ENCODE measurements at regions not wholly inside any gene's neighbourhood (a gene's known extent, or its start where the extent isn't known, plus 50 kb on each side); places are given as distances from the start of the nearest gene placed in this dataset.

DNA sequence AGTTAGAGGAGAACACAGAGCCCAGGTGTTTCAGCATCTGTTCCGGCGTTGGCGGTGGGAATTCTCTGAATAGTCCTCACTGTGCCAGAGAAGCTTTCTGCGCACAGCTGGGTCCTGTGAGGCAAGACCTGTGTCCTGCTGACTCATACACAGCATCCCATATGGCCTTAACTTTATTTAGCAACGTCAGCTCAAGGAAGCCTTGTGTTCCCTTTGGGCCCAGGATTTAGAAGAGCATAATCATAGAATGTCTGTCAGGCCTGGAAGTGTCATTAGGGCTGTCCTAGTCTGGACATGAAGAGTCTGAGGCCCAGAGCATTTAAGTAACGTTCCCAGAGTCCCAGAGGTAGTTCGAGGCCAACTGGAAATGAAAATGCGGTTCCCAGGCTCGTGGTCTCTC lies 188.6 kb upstream of the DMRT1 start:
- no peak overlapping the region for H3K4me3 ChIP-seq (replicated peaks; ENCODE audit: low read depth, low read length)
- TF ChIP-seq CTCF (IDR thresholded peaks at IDR 0.05; ENCODE audit: insufficient read depth, low read length, poor library complexity, severe bottlenecking), result no peak
- H3K36me3 ChIP-seq (ENCODE audit: control insufficient read depth, insufficient read depth, low read length), result no peaks in the 10 kb centered on the region
- H3K27me3 ChIP-seq (replicated peaks; ENCODE audit: control insufficient read depth, insufficient read depth, low read length), result no peaks in the 10 kb centered on the region
- DNase-seq (ENCODE audit: extremely low read depth, insufficient read length), result no peak

DNA sequence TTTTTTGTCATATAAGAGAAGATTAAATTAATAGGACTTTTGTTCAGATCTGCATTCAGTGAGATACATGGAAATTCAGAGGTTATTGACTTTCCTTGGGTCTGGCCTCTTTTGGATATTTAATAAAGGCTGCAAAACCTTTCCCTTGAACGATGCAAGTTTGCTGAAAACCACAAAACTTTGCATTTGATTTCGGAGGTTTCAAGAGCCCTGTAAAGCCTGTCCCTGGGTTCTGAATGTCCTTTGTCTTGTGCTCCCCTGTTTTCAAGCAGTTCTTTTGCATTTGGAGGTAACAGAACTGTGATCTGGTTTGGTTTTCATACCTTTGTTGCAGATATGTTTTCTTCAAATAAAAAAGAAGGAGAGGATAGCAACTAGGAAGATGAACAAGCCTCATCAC lies 188.1 kb upstream of the DMRT1 start:
- Histone ChIP-seq H3K36me3 (ENCODE audit: control insufficient read depth, insufficient read depth, low read length) (no peaks in the 10 kb centered on the region), H3K4me3 (replicated peaks; ENCODE audit: low read depth, low read length) (no peak overlapping the region), H3K27me3 (replicated peaks; ENCODE audit: control insufficient read depth, insufficient read depth, low read length) (no peaks in the 10 kb centered on the region)
- TF ChIP-seq CTCF (IDR thresholded peaks at IDR 0.05; ENCODE audit: insufficient read depth, low read length, poor library complexity, severe bottlenecking), result no peak
- no peak for DNase-seq (ENCODE audit: extremely low read depth, insufficient read length)

DNA sequence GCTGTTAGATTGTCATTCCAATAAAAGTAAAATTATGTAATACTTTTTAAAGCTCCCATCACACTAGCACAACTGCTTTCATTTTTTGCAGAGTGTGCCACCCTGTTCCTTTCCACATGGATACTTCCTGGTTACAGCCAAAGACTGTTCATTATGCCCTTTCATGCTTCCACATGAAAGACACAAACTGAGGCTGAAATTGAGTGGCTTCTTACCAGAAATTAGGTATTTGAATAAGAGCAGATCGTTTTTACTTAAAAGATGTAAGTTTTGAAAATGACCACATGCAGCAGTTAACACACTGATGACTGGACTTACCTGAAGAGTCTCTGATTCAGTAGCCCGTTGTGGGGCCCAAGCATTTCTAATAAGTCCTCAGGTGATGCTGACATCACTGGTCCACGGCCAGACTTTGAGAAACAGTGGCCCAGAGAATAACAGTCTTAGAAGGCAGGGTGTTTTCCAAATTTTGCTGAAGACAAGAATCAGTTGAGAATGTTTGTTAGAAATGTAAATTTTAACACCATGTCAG lies 187.6 kb upstream of the DMRT1 start:
- TF ChIP-seq CTCF (IDR thresholded peaks at IDR 0.05; ENCODE audit: insufficient read depth, low read length, poor library complexity, severe bottlenecking), result no peak
- no peak overlapping the region for H3K4me3 ChIP-seq (replicated peaks; ENCODE audit: low read depth, low read length)
- no peaks in the 10 kb centered on the region for H3K27me3 ChIP-seq (replicated peaks; ENCODE audit: control insufficient read depth, insufficient read depth, low read length)
- H3K36me3 ChIP-seq (ENCODE audit: control insufficient read depth, insufficient read depth, low read length), result no peaks in the 10 kb centered on the region
- no peak for DNase-seq (ENCODE audit: extremely low read depth, insufficient read length)

DNA sequence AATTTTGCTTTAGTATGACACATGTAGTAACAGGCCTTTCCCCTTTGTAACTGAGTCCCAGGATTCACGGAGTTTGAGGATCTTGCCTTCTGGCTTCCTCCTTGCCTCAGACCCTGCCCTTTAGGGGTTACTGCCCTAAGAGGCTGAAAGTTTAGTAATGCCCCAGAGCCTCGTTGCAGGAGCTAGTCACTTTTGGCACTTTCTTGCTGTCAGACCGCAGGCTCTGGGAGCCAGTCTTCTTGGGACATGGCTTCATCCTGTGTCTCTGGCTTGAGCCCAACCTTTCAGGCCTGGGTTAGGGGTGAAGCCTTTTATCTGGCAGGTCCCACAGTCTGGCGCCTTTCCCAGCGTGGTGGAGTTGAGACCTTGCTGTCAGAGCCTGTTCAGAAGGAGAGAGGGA lies 185.6 kb upstream of the DMRT1 start:
- no peak overlapping the region for H3K4me3 ChIP-seq (replicated peaks; ENCODE audit: low read depth, low read length)
- H3K36me3 ChIP-seq (ENCODE audit: control insufficient read depth, insufficient read depth, low read length), result no peaks in the 10 kb centered on the region
- DNase-seq (ENCODE audit: extremely low read depth, insufficient read length), result no peak
- no peak for TF ChIP-seq CTCF (IDR thresholded peaks at IDR 0.05; ENCODE audit: insufficient read depth, low read length, poor library complexity, severe bottlenecking)
- H3K27me3 ChIP-seq (replicated peaks; ENCODE audit: control insufficient read depth, insufficient read depth, low read length), result no peaks in the 10 kb centered on the region

DNA sequence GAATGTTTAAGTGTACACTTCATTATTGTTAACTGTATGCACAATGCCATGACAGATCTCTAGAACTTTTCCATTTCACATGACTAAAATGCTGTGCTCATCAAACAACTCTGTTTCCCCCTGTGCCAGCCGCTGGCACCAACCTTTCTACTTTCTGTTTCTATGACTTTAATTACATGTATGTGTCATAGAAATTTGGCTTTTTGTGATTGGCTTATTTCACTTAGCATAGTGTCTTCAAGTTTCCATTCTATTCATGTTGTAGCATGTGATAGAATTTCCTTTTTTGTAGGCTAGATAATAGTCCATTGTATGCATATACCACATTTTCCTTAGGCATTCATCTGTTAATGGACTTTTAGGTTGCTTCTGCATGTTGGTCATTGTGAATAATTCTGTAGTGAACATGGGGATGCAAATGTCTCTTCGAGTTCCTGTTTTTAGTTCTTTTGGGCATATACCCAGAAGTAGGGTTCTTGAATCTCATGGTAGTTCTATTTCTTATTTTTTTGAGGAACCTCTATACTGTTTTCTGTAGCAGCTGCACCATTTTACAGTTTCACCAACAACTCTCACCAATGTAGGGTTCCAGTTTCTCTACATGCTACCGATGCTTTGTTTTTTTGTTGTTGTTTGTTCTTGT lies 184.4 kb upstream of the DMRT1 start:
- no peaks in the 10 kb centered on the region for H3K36me3 ChIP-seq (ENCODE audit: control insufficient read depth, insufficient read depth, low read length)
- no peak overlapping the region for H3K4me3 ChIP-seq (replicated peaks; ENCODE audit: low read depth, low read length)
- TF ChIP-seq CTCF (IDR thresholded peaks at IDR 0.05; ENCODE audit: insufficient read depth, low read length, poor library complexity, severe bottlenecking), result no peak
- H3K27me3 ChIP-seq (replicated peaks; ENCODE audit: control insufficient read depth, insufficient read depth, low read length), result no peaks in the 10 kb centered on the region
- DNase-seq (ENCODE audit: extremely low read depth, insufficient read length), result no peak

GRCh38 chr9:659286-659685 lies 182.2 kb upstream of the DMRT1 start:
- no peak overlapping the region for H3K4me3 ChIP-seq (replicated peaks; ENCODE audit: low read depth, low read length)
- DNase-seq (ENCODE audit: extremely low read depth, insufficient read length), result no peak
- no peaks in the 10 kb centered on the region for H3K27me3 ChIP-seq (replicated peaks; ENCODE audit: control insufficient read depth, insufficient read depth, low read length)
- no peaks in the 10 kb centered on the region for H3K36me3 ChIP-seq (ENCODE audit: control insufficient read depth, insufficient read depth, low read length)
- no peak for TF ChIP-seq CTCF (IDR thresholded peaks at IDR 0.05; ENCODE audit: insufficient read depth, low read length, poor library complexity, severe bottlenecking)
